Coronary artery (tissue), 2 donors: ENCODE measurements at regions not wholly inside any gene's neighbourhood (a gene's known extent, or its start where the extent isn't known, plus 50 kb on each side); places are given as distances from the start of the nearest gene placed in this dataset.

Experiments
- DNase-seq: peaks from one replicate; pipeline ENCODE4 v3.0.0-alpha.2; 2017; ENCODE audit warnings: low spot score
- H3K27ac ChIP-seq, 2 donors: fragments of 200-600 bp; sonication (generic); one replicate each; pipeline ENCODE4 v1.5.1; 2016 to 2019
- H3K4me3 ChIP-seq: fragments of 200-600 bp; sonication (generic); 2 replicates; pipeline ENCODE4 v1.5.1; 2016; ENCODE audit warnings: mild to moderate bottlenecking, moderate library complexity
- CTCF ChIP-seq: fragments of 200-600 bp; sonication (generic); IDR thresholded peaks from one replicate; pipeline ENCODE4 v1.5.1; 2019; ENCODE audit warnings: antibody characterized with exemption

GRCh38 chr16:79533292-79533691 lies 67.2 kb downstream of the MAF start:
- Histone ChIP-seq H3K27ac (no peak overlapping the region), H3K4me3 (no peak overlapping the region)
- no peak for DNase-seq
- TF ChIP-seq CTCF = no peak

GRCh38 chr16:79532785-79533184 lies 67.8 kb downstream of the MAF start:
- Histone ChIP-seq H3K27ac (no peak overlapping the region), H3K4me3 (no peak overlapping the region)
- DNase-seq = no peak
- TF ChIP-seq CTCF = no peak

GRCh38 chr16:79532273-79532672 lies 68.3 kb downstream of the MAF start:
- no peak for TF ChIP-seq CTCF
- H3K27ac ChIP-seq = no peak overlapping the region
- DNase-seq = no peak
- H3K4me3 ChIP-seq = no peak overlapping the region

GRCh38 chr16:79528338-79528737 lies 72.2 kb downstream of the MAF start:
- DNase-seq = no peak
- no peak for TF ChIP-seq CTCF
- no peak overlapping the region for H3K4me3 ChIP-seq
- H3K27ac ChIP-seq = no peak overlapping the region

GRCh38 chr16:79523971-79524370 lies 76.6 kb downstream of the MAF start:
- no peak for TF ChIP-seq CTCF
- DNase-seq = no peak
- Histone ChIP-seq H3K4me3 (no peak overlapping the region), H3K27ac (no peak overlapping the region)

GRCh38 chr16:79519448-79519847 lies 81.1 kb downstream of the MAF start:
- Histone ChIP-seq H3K27ac (no peak overlapping the region), H3K4me3 (no peak overlapping the region)
- no peak for DNase-seq
- no peak for TF ChIP-seq CTCF

GRCh38 chr16:79517156-79517555 lies 83.4 kb downstream of the MAF start:
- no peak for DNase-seq
- H3K27ac ChIP-seq = no peak overlapping the region
- TF ChIP-seq CTCF = no peak

More at GRCh38 chr16:79517156-79517555, 83.4 kb downstream of the MAF start:
- no peak overlapping the region for H3K4me3 ChIP-seq
